ENCODE measurements at regions not wholly inside any gene's neighbourhood (a gene's known extent, or its start where the extent isn't known, plus 50 kb on each side); places are given as distances from the start of the nearest gene placed in this dataset.

DNA sequence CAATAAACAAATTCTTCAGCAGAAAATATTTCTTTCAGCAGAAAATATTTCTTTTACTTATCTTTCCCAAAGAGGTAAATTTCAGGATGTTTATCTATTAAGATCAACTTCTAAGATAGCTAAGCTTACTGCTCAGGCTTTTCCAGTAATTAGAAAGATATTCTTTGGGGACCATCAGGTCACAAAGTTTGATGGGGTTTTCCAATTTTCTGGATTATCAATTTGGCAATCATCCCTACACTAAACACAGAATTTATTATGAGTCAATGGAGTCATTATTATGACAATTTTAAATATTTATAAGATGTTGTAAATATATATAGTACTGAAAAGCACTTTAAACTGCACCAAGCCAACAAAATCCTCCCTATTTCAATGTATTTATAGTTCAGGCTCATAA, 137.6 kb downstream of the AKAP11 start:
- TF ChIP-seq ARNT (IDR thresholded peaks at IDR 0.05), result no peak
- TF ChIP-seq FOXA1 (IDR thresholded peaks at IDR 0.05), result no peak
- no peak for TF ChIP-seq LEF1 (IDR thresholded peaks at IDR 0.05; ENCODE audit: borderline replicate concordance)
- TF ChIP-seq TARDBP (IDR thresholded peaks at IDR 0.05), result no peak
- no peak for TF ChIP-seq ELF4 (IDR thresholded peaks at IDR 0.05)
- no peak for TF ChIP-seq PKNOX1 (IDR thresholded peaks at IDR 0.05)
- TF ChIP-seq BHLHE40 (IDR thresholded peaks at IDR 0.05; ENCODE audit: borderline replicate concordance), result no peak
- no peak for TF ChIP-seq SUZ12 (IDR thresholded peaks at IDR 0.05)
- no peak for TF ChIP-seq FOXM1 (IDR thresholded peaks at IDR 0.05; ENCODE audit: borderline replicate concordance)
- no peak for DNase-seq (ENCODE audit: extremely low spot score)
- CTCF ChIA-PET, result no interaction called here
- POLR2A ChIA-PET, result no interaction called here

DNA sequence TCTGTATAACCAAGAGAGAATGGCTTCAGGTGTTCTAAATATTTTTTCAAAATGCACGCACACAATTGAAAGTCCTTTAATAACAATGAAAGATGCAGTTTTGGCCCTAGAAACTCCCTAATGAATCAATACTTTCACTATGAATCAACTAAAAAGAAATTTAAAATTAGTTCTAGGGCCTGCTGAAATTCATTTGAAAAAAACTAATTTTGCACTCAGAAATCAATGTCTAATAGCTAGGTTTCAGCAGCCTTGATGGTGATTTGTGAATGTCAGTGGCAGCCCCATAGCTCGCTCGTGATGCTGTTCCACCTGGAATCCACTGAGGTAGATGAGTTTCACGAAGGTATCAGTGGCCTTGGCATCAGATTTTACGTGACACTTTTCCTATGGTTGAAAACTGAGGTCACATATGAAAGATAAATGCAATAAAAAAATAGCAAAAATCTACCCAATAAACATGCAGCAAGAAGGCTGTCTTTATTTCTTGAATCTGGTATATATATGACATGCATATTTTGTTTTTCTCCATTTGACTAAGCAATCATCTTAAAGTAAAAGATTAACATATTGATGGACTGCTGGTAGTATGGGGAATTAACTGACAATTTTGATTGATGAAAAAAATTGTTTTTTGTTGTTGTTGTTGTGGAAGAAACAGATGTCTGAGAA, 141.0 kb downstream of the AKAP11 start:
- ChIA-PET CTCF (no interaction called here), POLR2A (no interaction called here)
- DNase-seq (ENCODE audit: extremely low spot score), result no peak
- no peak for TF ChIP-seq FOXK2 (IDR thresholded peaks at IDR 0.05)
- TF ChIP-seq SUZ12 (IDR thresholded peaks at IDR 0.05), result no peak
- TF ChIP-seq ARNT (IDR thresholded peaks at IDR 0.05), result no peak
- no peak for TF ChIP-seq FOXM1 (IDR thresholded peaks at IDR 0.05; ENCODE audit: borderline replicate concordance)
- no peak for TF ChIP-seq BHLHE40 (IDR thresholded peaks at IDR 0.05; ENCODE audit: borderline replicate concordance)
- TF ChIP-seq FOXA1 (IDR thresholded peaks at IDR 0.05), result no peak
- TF ChIP-seq CTBP1 (IDR thresholded peaks at IDR 0.05; ENCODE audit: borderline replicate concordance), result no peak
- no peak for TF ChIP-seq PKNOX1 (IDR thresholded peaks at IDR 0.05)
- TF ChIP-seq SP1 (IDR thresholded peaks at IDR 0.05), result no peak
- TF ChIP-seq L3MBTL2 (conservative IDR thresholded peaks at IDR 0.05), result no peak
- no peak for TF ChIP-seq TARDBP (IDR thresholded peaks at IDR 0.05)
- no peak for TF ChIP-seq ZNF384 (IDR thresholded peaks at IDR 0.05)
- TF ChIP-seq NFRKB (IDR thresholded peaks at IDR 0.05), result no peak
- TF ChIP-seq ELF4 (IDR thresholded peaks at IDR 0.05), result no peak

- TF ChIP-seq LEF1 (IDR thresholded peaks at IDR 0.05; ENCODE audit: borderline replicate concordance) (no peak), ZNF384 (IDR thresholded peaks at IDR 0.05) (no peak), PKNOX1 (IDR thresholded peaks at IDR 0.05) (no peak), FOXK2 (IDR thresholded peaks at IDR 0.05) (no peak), SUZ12 (IDR thresholded peaks at IDR 0.05) (no peak), HDGF (IDR thresholded peaks at IDR 0.05; ENCODE audit: borderline replicate concordance) (no peak), FOXM1 (IDR thresholded peaks at IDR 0.05; ENCODE audit: borderline replicate concordance) (no peak), CTBP1 (IDR thresholded peaks at IDR 0.05; ENCODE audit: borderline replicate concordance) (no peak), L3MBTL2 (conservative IDR thresholded peaks at IDR 0.05) (no peak), ARNT (IDR thresholded peaks at IDR 0.05) (no peak), FOXA1 (IDR thresholded peaks at IDR 0.05) (no peak), ELF4 (IDR thresholded peaks at IDR 0.05) (no peak), TARDBP (IDR thresholded peaks at IDR 0.05) (no peak), BHLHE40 (IDR thresholded peaks at IDR 0.05; ENCODE audit: borderline replicate concordance) (no peak), NFRKB (IDR thresholded peaks at IDR 0.05) (no peak), SP1 (IDR thresholded peaks at IDR 0.05) (no peak)
- POLR2A ChIA-PET, result no interaction called here
- no peak for DNase-seq (ENCODE audit: extremely low spot score)
- CTCF ChIA-PET, result no interaction called here
These were observed 141.5 kb downstream of the AKAP11 start for GRCh38 chr13:42413484-42413815.

DNA sequence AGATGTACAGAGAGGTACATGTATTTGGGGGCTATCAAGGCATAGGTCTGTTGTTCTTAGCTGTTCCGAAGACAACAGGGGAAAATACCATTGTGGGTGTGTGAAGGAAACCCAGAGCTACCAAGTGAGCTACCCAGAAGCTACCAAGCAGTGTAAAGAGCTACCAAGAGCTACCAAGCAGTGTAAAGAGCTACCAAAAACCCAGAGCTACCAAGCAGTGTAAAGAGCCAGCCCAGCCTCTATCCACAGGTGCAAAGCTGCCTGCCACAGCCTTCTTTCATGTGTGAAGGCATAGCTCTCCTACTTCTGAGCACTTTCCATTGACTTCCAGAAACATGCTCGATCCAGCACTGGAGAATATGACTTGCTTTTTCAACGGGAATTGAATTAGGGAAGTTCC, 145.7 kb downstream of the AKAP11 start:
- ChIA-PET CTCF (no interaction called here), POLR2A (no interaction called here)
- no peak for TF ChIP-seq ZNF384 (IDR thresholded peaks at IDR 0.05)
- no peak for TF ChIP-seq L3MBTL2 (conservative IDR thresholded peaks at IDR 0.05)
- TF ChIP-seq PKNOX1 (IDR thresholded peaks at IDR 0.05), result no peak
- TF ChIP-seq NFRKB (IDR thresholded peaks at IDR 0.05), result no peak
- TF ChIP-seq ELF4 (IDR thresholded peaks at IDR 0.05), result no peak
- no peak for TF ChIP-seq FOXA1 (IDR thresholded peaks at IDR 0.05)
- TF ChIP-seq HDGF (IDR thresholded peaks at IDR 0.05; ENCODE audit: borderline replicate concordance), result no peak
- TF ChIP-seq ARNT (IDR thresholded peaks at IDR 0.05), result no peak
- no peak for TF ChIP-seq FOXM1 (IDR thresholded peaks at IDR 0.05; ENCODE audit: borderline replicate concordance)
- TF ChIP-seq SP1 (IDR thresholded peaks at IDR 0.05), result no peak
- no peak for TF ChIP-seq LEF1 (IDR thresholded peaks at IDR 0.05; ENCODE audit: borderline replicate concordance)
- TF ChIP-seq BHLHE40 (IDR thresholded peaks at IDR 0.05; ENCODE audit: borderline replicate concordance), result no peak
- no peak for TF ChIP-seq SUZ12 (IDR thresholded peaks at IDR 0.05)
- TF ChIP-seq TARDBP (IDR thresholded peaks at IDR 0.05), result no peak
- TF ChIP-seq FOXK2 (IDR thresholded peaks at IDR 0.05), result no peak
- no peak for DNase-seq (ENCODE audit: extremely low spot score)

DNA sequence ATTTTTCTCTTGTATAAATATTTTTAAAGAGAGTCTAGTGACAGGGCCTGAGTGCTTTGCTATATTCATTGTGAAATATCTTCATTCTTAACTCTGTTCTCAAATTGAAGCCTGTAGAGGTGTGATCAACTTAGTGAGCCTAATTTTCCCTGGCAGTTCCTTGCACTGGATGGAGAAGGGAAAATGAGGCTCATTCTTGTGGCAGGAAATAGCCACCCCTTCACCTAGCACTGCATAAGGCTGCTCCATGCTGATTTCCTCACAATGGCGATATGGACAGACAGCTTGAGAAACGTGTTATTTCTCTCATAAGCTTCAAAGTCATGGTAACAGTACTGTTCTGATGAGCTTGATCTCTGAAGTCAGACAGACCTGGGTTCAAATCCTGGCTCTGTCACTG, 146.2 kb downstream of the AKAP11 start:
- TF ChIP-seq FOXA1 (IDR thresholded peaks at IDR 0.05) (no peak), ARNT (IDR thresholded peaks at IDR 0.05) (no peak), L3MBTL2 (conservative IDR thresholded peaks at IDR 0.05) (no peak), SP1 (IDR thresholded peaks at IDR 0.05) (no peak), TARDBP (IDR thresholded peaks at IDR 0.05) (no peak), NFRKB (IDR thresholded peaks at IDR 0.05) (no peak), ZNF384 (IDR thresholded peaks at IDR 0.05) (no peak), CTBP1 (IDR thresholded peaks at IDR 0.05; ENCODE audit: borderline replicate concordance) (no peak), HDGF (IDR thresholded peaks at IDR 0.05; ENCODE audit: borderline replicate concordance) (no peak), FOXK2 (IDR thresholded peaks at IDR 0.05) (no peak), LEF1 (IDR thresholded peaks at IDR 0.05; ENCODE audit: borderline replicate concordance) (no peak), FOXM1 (IDR thresholded peaks at IDR 0.05; ENCODE audit: borderline replicate concordance) (no peak), PKNOX1 (IDR thresholded peaks at IDR 0.05) (no peak), BHLHE40 (IDR thresholded peaks at IDR 0.05; ENCODE audit: borderline replicate concordance) (no peak)
- CTCF ChIA-PET, result no interaction called here
- POLR2A ChIA-PET, result no interaction called here
- no peak for DNase-seq (ENCODE audit: extremely low spot score)

All from HEK293T (cell line).